ENCODE measurements at regions not wholly inside any gene's neighbourhood (a gene's known extent, or its start where the extent isn't known, plus 50 kb on each side); places are given as distances from the start of the nearest gene placed in this dataset.

DNA sequence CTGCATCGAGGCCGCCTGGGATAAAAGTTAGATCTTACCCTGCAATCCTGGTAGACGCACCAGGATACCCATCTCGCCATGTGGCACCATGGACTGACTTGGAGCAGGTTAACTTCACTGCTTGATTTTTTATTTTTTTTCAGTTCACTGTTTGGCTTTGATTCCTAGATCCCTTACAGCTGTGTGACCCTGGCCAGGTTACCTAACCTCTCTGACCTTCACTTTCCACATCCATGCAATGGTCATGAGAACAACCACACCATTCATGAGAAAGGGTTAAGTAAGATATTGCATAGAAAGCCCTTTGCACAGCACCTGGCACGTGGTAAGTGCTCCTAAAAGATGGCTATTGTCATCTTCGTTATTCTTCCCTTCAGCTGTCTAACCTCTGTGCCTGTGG lies 230.5 kb downstream of the SOX9 start:
- no peak for DNase-seq
- H3K27me3 Mint-ChIP-seq = peaks cover 2% of the 10 kb centered on the region
- no peaks in the 10 kb centered on the region for H3K36me3 Mint-ChIP-seq (ENCODE audit: low read depth)
- no peak overlapping the region for H3K27ac Mint-ChIP-seq
- no peak for ATAC-seq
- intact Hi-C loops (cut with micrococcal nuclease) = no loop called here
- no peaks in the 10 kb centered on the region for H3K4me1 Mint-ChIP-seq (ENCODE audit: low read depth)
- POLR2A ChIA-PET = no interaction called here
- no peak overlapping the region for H3K4me3 Mint-ChIP-seq
- H3K9me3 Mint-ChIP-seq = peaks cover 2% of the 10 kb centered on the region
- CTCF ChIA-PET = no interaction called here
- TF ChIP-seq, protein P1, sequence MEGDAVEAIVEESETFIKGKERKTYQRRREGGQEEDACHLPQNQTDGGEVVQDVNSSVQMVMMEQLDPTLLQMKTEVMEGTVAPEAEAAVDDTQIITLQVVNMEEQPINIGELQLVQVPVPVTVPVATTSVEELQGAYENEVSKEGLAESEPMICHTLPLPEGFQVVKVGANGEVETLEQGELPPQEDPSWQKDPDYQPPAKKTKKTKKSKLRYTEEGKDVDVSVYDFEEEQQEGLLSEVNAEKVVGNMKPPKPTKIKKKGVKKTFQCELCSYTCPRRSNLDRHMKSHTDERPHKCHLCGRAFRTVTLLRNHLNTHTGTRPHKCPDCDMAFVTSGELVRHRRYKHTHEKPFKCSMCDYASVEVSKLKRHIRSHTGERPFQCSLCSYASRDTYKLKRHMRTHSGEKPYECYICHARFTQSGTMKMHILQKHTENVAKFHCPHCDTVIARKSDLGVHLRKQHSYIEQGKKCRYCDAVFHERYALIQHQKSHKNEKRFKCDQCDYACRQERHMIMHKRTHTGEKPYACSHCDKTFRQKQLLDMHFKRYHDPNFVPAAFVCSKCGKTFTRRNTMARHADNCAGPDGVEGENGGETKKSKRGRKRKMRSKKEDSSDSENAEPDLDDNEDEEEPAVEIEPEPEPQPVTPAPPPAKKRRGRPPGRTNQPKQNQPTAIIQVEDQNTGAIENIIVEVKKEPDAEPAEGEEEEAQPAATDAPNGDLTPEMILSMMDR (IDR thresholded peaks at IDR 0.05) = no peak

DNA sequence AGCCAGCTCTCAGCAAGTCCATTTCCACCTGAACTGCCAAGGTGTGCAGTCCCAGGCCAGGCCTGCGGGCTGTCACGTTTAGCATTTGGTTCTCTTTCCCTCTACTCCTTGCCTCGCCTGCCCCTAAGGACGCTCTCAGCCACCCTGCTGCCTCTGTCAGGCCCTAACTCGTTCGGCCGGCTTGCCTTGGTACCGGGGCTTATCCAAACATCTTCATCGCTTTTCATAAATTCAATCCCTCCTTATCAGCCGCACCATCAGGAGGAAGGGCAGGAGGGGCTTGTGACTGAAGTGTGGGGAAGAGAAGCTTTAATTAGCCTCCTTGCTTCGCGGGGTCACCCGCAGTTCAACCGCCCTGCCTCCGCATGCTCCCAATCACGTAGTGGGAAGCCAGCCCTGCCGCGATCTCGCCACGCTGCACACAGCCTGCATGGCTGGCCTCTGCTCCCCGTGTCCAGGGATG lies 231.1 kb downstream of the SOX9 start:
- CTCF ChIA-PET = no interaction called here
- ATAC-seq (no peak), DNase-seq (no peak)
- Mint-ChIP-seq H3K9me3 (peaks cover 3% of the 10 kb centered on the region), H3K36me3 (ENCODE audit: low read depth) (no peaks in the 10 kb centered on the region), H3K4me3 (no peak overlapping the region), H3K27ac (no peak overlapping the region), H3K4me1 (ENCODE audit: low read depth) (no peaks in the 10 kb centered on the region), H3K27me3 (peaks cover 2% of the 10 kb centered on the region)
- POLR2A ChIA-PET = no interaction called here
- intact Hi-C loops (cut with micrococcal nuclease) = no loop called here
- TF ChIP-seq, protein P1 (IDR thresholded peaks at IDR 0.05) = no peak

DNA sequence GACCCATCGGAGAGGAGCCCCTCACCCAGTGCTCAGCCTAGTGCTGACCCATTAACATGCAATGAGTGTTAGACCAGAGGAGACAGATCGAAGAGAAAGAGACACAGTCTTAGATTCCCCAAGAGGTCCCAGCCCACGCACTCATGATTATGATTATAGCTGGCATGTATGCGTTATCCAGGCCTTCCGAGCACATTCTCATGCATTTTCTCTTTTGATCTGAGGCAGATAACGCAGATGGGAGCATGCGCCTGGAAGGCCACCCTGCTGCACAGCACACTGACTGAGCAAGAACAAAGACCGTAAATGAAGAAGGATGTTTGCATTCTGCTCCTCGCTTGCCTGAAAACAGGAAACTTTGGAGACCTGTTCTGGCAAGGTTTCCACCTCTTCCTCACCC lies 232.7 kb downstream of the SOX9 start:
- intact Hi-C loops (cut with micrococcal nuclease) = no loop called here
- H3K27ac Mint-ChIP-seq = no peak overlapping the region

DNA sequence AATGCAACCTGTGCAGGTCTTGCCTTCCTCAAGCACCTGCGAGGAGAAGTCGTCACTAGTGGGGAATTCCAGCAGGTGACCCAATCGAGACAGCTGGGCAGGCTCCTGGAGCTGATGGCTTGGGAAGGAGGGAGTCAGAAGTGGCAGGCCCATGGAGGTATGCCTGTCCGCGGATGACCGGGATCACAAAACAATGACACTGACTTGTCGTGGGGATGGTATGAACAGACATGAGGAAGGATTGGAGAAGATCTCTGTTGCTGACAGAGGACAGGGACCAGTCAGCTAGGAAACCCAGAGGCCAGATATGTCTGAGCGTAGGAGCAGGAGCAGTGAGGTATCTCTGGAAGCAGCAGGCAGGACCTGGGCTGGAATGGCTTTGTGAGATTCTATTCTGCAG lies 233.3 kb downstream of the SOX9 start:
- POLR2A ChIA-PET = no interaction called here
- ATAC-seq = no peak

More for the DNA sequence above, 232.7 kb downstream of the SOX9 start:
- DNase-seq (no peak), ATAC-seq (no peak)
- POLR2A ChIA-PET = no interaction called here
- CTCF ChIA-PET = no interaction called here
- TF ChIP-seq, protein P1 (IDR thresholded peaks at IDR 0.05) = no peak
- Mint-ChIP-seq H3K36me3 (ENCODE audit: low read depth) (no peaks in the 10 kb centered on the region), H3K9me3 (peaks cover 5% of the 10 kb centered on the region), H3K27me3 (peaks cover 2% of the 10 kb centered on the region), H3K4me3 (no peak overlapping the region), H3K4me1 (ENCODE audit: low read depth) (no peaks in the 10 kb centered on the region)

DNA sequence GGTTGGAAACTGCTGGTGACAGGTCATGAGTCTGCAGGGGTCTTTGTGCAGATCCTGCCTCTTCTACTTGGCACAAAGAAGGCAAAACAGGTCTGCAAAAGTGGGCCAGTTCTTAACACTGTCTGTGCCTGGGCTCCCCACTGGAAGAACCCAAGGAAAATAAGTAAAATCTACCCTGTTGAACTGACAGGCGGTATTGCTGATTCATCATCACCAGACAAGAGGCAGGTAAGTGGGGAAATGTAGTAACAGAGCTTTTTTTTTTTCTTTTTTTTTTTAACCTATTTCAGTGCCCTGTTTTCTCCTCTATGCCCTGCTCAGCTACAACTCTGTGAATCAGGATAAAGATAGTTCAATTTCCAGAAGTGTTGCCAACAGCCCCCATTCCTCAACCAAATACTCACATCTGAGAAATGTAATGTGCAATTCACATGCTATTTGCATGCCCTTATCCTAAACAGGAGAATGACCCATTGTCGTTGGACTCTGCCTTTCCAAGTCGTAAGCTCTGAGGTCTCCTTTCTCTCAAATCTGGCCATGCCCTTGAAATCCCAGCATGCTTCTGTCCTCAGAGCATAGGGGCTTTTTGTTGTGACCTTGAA lies 237.0 kb downstream of the SOX9 start:
- H3K36me3 Mint-ChIP-seq (ENCODE audit: low read depth) = no peaks in the 10 kb centered on the region
- POLR2A ChIA-PET = no interaction called here
- DNase-seq = no peak
- TF ChIP-seq, protein P1 (IDR thresholded peaks at IDR 0.05) = no peak
- no peaks in the 10 kb centered on the region for H3K4me1 Mint-ChIP-seq (ENCODE audit: low read depth)
- no peak for ATAC-seq
- intact Hi-C loops (cut with micrococcal nuclease) = no loop called here
- no peak overlapping the region for H3K27ac Mint-ChIP-seq
- H3K4me3 Mint-ChIP-seq = no peak overlapping the region
- CTCF ChIA-PET = no interaction called here
- no peaks in the 10 kb centered on the region for H3K27me3 Mint-ChIP-seq
- peaks cover 5% of the 10 kb centered on the region for H3K9me3 Mint-ChIP-seq

More for the DNA sequence above, 233.3 kb downstream of the SOX9 start:
- no peaks in the 10 kb centered on the region for H3K4me1 Mint-ChIP-seq (ENCODE audit: low read depth)
- CTCF ChIA-PET = no interaction called here
- peaks cover 2% of the 10 kb centered on the region for H3K27me3 Mint-ChIP-seq
- H3K9me3 Mint-ChIP-seq = peaks cover 5% of the 10 kb centered on the region
- no peak overlapping the region for H3K4me3 Mint-ChIP-seq
- TF ChIP-seq, protein P1 (IDR thresholded peaks at IDR 0.05) = no peak
- intact Hi-C loops (cut with micrococcal nuclease) = no loop called here
- DNase-seq = no peak
- H3K36me3 Mint-ChIP-seq (ENCODE audit: low read depth) = no peaks in the 10 kb centered on the region
- no peak overlapping the region for H3K27ac Mint-ChIP-seq

All from activated CD8-positive, alpha-beta T cell treated with anti-CD3 and anti-CD28 coated beads for 36 hours (primary cell).